ENCODE measurements at regions not wholly inside any gene's neighbourhood (a gene's known extent, or its start where the extent isn't known, plus 50 kb on each side); places are given as distances from the start of the nearest gene placed in this dataset.

DNA sequence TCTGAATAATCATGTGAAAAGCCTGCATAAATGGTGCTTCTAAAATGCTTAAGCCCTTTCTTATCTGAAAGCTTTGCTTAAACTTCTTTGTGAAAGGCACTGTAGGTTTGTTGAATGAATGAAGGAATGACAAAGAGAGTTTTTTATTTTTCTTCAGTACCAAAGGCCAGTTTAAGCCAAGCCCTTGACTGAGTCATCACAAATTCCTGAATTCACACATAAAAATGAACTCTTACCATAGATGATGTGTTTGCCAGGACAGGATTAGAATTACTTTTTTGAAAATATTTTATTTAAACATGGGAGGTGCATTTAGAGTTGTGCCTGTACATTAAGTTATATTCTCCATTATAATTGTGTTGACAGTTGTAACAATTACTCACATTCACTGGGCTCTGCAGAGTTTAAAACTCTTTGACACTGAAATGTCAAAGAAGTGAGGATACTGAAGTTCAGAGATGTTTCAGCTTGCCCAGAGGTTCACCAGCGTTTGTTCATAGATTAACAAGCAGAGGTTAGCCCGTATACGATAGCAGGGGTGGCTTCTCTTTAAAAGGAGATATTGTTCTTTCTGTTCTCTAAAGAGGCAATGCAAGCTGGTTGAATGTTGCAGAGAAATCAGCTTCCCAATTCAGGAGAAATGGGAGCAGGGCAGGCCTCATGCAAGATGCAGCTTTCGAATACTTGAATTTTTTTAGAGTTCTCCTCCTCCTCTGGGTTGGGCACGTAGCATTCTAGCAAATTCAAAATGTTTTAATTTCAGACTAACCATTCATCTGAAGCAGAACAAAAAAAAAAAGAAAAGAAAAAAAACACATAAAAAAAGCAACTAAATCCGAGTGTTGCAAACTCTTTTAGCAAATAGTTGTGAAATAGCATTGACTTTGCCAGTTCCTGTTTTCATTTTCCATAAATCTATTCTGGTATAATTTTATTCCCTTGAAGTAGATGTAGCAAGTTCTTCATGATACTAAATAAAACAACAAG, 358.7 kb upstream of the KLF4 start:
- peaks cover 11% of the 10 kb centered on the region for H3K4me1 Mint-ChIP-seq (ENCODE audit: insufficient read depth, unreplicated experiment)
- TF ChIP-seq, protein P1, sequence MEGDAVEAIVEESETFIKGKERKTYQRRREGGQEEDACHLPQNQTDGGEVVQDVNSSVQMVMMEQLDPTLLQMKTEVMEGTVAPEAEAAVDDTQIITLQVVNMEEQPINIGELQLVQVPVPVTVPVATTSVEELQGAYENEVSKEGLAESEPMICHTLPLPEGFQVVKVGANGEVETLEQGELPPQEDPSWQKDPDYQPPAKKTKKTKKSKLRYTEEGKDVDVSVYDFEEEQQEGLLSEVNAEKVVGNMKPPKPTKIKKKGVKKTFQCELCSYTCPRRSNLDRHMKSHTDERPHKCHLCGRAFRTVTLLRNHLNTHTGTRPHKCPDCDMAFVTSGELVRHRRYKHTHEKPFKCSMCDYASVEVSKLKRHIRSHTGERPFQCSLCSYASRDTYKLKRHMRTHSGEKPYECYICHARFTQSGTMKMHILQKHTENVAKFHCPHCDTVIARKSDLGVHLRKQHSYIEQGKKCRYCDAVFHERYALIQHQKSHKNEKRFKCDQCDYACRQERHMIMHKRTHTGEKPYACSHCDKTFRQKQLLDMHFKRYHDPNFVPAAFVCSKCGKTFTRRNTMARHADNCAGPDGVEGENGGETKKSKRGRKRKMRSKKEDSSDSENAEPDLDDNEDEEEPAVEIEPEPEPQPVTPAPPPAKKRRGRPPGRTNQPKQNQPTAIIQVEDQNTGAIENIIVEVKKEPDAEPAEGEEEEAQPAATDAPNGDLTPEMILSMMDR (IDR thresholded peaks at IDR 0.05; ENCODE audit: unreplicated experiment) = no peak
- no peaks in the 10 kb centered on the region for H3K27me3 Mint-ChIP-seq (ENCODE audit: insufficient read depth, unreplicated experiment)
- no peaks in the 10 kb centered on the region for H3K36me3 Mint-ChIP-seq (ENCODE audit: insufficient read depth, unreplicated experiment)
- intact Hi-C loops (cut with micrococcal nuclease) = loop anchor here (5.0 to 10.0 kb wide), 2 partner anchors 209 to 363 kb away; partner anchors contain the start of gene KLF4
- no peak overlapping the region for H3K4me3 Mint-ChIP-seq (ENCODE audit: unreplicated experiment)
- POLR2A ChIA-PET = interaction anchor here (0.6 to 0.9 kb wide), 5 partner anchors 15 to 386 kb away, joined by 3 to 4 read pairs (median 3); no protein-coding TSS in a partner anchor
- no peak overlapping the region for H3K27ac Mint-ChIP-seq (ENCODE audit: low read depth, unreplicated experiment)
- CTCF ChIA-PET = interaction anchor here (0.7 kb wide), 1 partner anchor 21 kb away, joined by 3 read pairs; no protein-coding TSS in a partner anchor
- no peaks in the 10 kb centered on the region for H3K9me3 Mint-ChIP-seq (ENCODE audit: unreplicated experiment)
- BruUV-seq (replicated peaks) = no TSS peak
- peak; percentile 17 for DNase-seq (ENCODE audit: unreplicated experiment)

DNA sequence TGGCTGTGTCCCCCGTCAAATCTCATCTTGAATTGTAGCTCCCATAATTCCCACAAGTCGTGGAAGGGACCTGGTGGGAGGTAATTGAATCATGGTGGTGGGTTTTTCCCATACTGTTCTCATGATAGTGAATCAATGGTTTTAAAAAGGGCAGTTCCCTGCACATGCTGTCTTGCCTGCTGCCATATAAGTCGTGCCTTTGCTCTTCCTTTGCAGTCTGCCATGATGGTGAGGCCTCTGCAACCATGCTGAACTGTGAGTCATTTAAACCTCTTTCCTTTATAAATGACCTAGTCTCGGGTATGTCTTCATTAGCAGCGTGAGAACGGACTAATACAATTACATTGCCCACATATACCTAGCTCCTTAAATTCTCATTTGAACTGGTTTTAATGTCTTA, 353.0 kb upstream of the KLF4 start:
- DNase-seq (ENCODE audit: unreplicated experiment) = no peak
- BruUV-seq (replicated peaks) = no TSS peak
- H3K27ac Mint-ChIP-seq (ENCODE audit: low read depth, unreplicated experiment) = no peak overlapping the region
- intact Hi-C loops (cut with micrococcal nuclease) = loop anchor here (10.0 kb wide), 1 partner anchor 358 kb away; the partner anchor contains the start of gene KLF4
- H3K4me1 Mint-ChIP-seq (ENCODE audit: insufficient read depth, unreplicated experiment) = peaks cover 10% of the 10 kb centered on the region
- no peaks in the 10 kb centered on the region for H3K9me3 Mint-ChIP-seq (ENCODE audit: unreplicated experiment)
- H3K27me3 Mint-ChIP-seq (ENCODE audit: insufficient read depth, unreplicated experiment) = no peaks in the 10 kb centered on the region
- no peaks in the 10 kb centered on the region for H3K36me3 Mint-ChIP-seq (ENCODE audit: insufficient read depth, unreplicated experiment)
- POLR2A ChIA-PET = interaction anchor here (0.6 kb wide), 1 partner anchor 503 kb away, joined by 3 read pairs; no protein-coding TSS in a partner anchor
- TF ChIP-seq, protein P1 (IDR thresholded peaks at IDR 0.05; ENCODE audit: unreplicated experiment) = no peak
- H3K4me3 Mint-ChIP-seq (ENCODE audit: unreplicated experiment) = no peak overlapping the region
- CTCF ChIA-PET = interaction anchor here (0.6 to 0.7 kb wide), 3 partner anchors 12 to 479 kb away, joined by 3 read pairs; no protein-coding TSS in a partner anchor

DNA sequence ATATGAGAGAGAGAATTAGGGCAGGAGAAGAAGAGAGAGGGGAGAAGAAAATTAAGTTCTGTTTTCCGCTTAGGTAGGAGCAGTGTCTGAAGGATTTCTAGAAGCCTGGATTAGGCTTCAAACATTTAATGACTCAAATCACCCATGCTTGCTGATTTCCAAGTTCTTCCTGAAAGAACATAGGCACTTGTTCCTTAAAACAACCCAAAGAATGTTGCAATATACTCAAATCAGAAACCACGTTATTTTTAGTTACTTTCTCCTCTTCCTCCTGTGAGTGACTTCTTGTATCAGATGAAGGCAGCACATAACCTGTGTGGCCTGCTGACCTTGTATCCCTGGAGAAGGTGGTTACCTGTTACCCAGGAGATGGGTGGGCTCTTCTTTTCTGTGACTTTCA, 351.5 kb upstream of the KLF4 start:
- Mint-ChIP-seq H3K4me3 (ENCODE audit: unreplicated experiment) (no peak overlapping the region), H3K27me3 (ENCODE audit: insufficient read depth, unreplicated experiment) (no peaks in the 10 kb centered on the region), H3K27ac (ENCODE audit: low read depth, unreplicated experiment) (no peak overlapping the region), H3K9me3 (ENCODE audit: unreplicated experiment) (no peaks in the 10 kb centered on the region), H3K4me1 (ENCODE audit: insufficient read depth, unreplicated experiment) (peaks cover 10% of the 10 kb centered on the region), H3K36me3 (ENCODE audit: insufficient read depth, unreplicated experiment) (no peaks in the 10 kb centered on the region)
- POLR2A ChIA-PET = no interaction called here
- DNase-seq (ENCODE audit: unreplicated experiment) = no peak
- TF ChIP-seq, protein P1 (IDR thresholded peaks at IDR 0.05; ENCODE audit: unreplicated experiment) = no peak
- intact Hi-C loops (cut with micrococcal nuclease) = loop anchor here (10.0 kb wide), 1 partner anchor 356 kb away; the partner anchor contains the start of gene KLF4
- BruUV-seq (replicated peaks) = no TSS peak
- CTCF ChIA-PET = no interaction called here

DNA sequence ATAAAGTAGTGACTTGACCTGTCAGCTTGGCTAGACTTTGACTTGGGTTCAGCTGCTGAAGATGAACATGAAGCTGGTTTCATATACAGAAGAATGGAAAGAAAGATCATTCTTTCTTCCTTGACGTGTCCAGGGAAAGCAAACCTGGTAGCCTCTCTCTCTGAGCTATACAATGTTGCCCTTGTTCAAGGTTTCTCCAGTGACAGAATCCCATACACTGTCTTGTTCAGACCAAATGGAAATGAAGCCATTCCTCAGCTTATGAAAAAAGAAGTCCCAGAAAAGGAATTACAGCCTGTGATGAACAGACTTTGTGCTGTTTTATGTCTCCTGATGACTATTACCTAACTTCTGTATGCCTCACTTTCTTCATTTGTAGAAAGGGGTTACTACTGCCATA, 349.8 kb upstream of the KLF4 start:
- H3K4me3 Mint-ChIP-seq (ENCODE audit: unreplicated experiment) = no peak overlapping the region
- H3K4me1 Mint-ChIP-seq (ENCODE audit: insufficient read depth, unreplicated experiment) = peaks cover 10% of the 10 kb centered on the region
- ChIA-PET POLR2A (interaction anchor here (0.7 to 1.0 kb wide), 2 partner anchors 11 to 12 kb away, joined by 4 read pairs; no protein-coding TSS in a partner anchor), CTCF (interaction anchor here (0.6 to 0.7 kb wide), 2 partner anchors 9 to 203 kb away, joined by 3 to 4 read pairs; no protein-coding TSS in a partner anchor)
- no peak for DNase-seq (ENCODE audit: unreplicated experiment)
- no peaks in the 10 kb centered on the region for H3K9me3 Mint-ChIP-seq (ENCODE audit: unreplicated experiment)
- no peaks in the 10 kb centered on the region for H3K27me3 Mint-ChIP-seq (ENCODE audit: insufficient read depth, unreplicated experiment)
- no peak overlapping the region for H3K27ac Mint-ChIP-seq (ENCODE audit: low read depth, unreplicated experiment)
- TF ChIP-seq, protein P1 (IDR thresholded peaks at IDR 0.05; ENCODE audit: unreplicated experiment) = no peak
- no TSS peak for BruUV-seq (replicated peaks)
- intact Hi-C loops (cut with micrococcal nuclease) = no loop called here
- no peaks in the 10 kb centered on the region for H3K36me3 Mint-ChIP-seq (ENCODE audit: insufficient read depth, unreplicated experiment)
